Motor neuron (in vitro differentiated cells): ENCODE measurements at regions not wholly inside any gene's neighbourhood (a gene's known extent, or its start where the extent isn't known, plus 50 kb on each side); places are given as distances from the start of the nearest gene placed in this dataset.
A peak's percentile ranks its signal among the peaks of the same experiment; 100 is the strongest.

Source experiments
- ATAC-seq, 8 experiments: fragments of 200-7000 bp; cut with Tn5 transposase; replicated peaks in 6 of 8; 2 replicates each; pipeline ENCODE4 v1.8.0; 2021; ENCODE audit warnings: mild to moderate bottlenecking in 8 of 8, moderate library complexity in 8 of 8
- H3K27ac ChIP-seq, 2 donors: fragments of 250-450 bp; sonication (Bioruptor Pico); 2 replicates each; pipeline ENCODE4 v1.9.0; 2021; ENCODE audit warnings: antibody characterized with exemption in 2 of 2, mild to moderate bottlenecking in 2 of 2, moderate library complexity in 1 of 2
- H3K4me1 ChIP-seq, 2 donors: fragments of 250-450 bp; sonication (Bioruptor Pico); replicated peaks in 1 of 2; 2 replicates each; pipeline ENCODE4 v1.6.1; 2021; ENCODE audit warnings: antibody characterized with exemption in 2 of 2, mild to moderate bottlenecking in 2 of 2, moderate library complexity in 1 of 2
- H3K4me3 ChIP-seq, 5 donors: fragments of 250-450 bp; sonication (Bioruptor Pico); 2 replicates each; pipeline ENCODE4 v1.9.0; 2021; ENCODE audit warnings: antibody characterized with exemption in 5 of 5, mild to moderate bottlenecking in 5 of 5, moderate library complexity in 4 of 5
- WGBS, 10 experiments: fragments of 450-650 bp; shearing (Covaris generic); methylation state at CpG; one replicate each; pipeline ENCODE4 v1.0.0; 2022; 5-methylcytosine and 5-hydroxymethylcytosine counted together
- in situ Hi-C, 9 experiments: fragments of 400-800 bp; cut with MboI; loops; one replicate each; pipeline ENCODE4 v1.15.0; 2021; ENCODE audit warnings: low sequenced_read_pairs in 9 of 9, low pct_unique_long_range_greater_than_20kb in 2 of 9; ENCODE audit not compliant: unreplicated experiment in 9 of 9

- 58 to 80% (median 60%) methylated on average over 1 to 2 of the region's 9 CpGs; no CpG with 5 or more reads in 5 of the 10 experiments for WGBS, 10 experiments
- Histone ChIP-seq H3K4me3 (no peak overlapping the region), H3K27ac (no peak overlapping the region), H3K4me1 (peaks cover 0 to 6% of the 10 kb centered on the region in 2 donors)
- in situ Hi-C loops = loop anchor here in 1 of 9 experiments (25.0 kb wide), 1 partner anchor 91 kb away; no protein-coding TSS in a partner anchor
- ATAC-seq = peak in 4 of 8 experiments; percentile 34 to 77 (median 56)
Measured at GRCh38 chr16:50478773-50479149, 69.4 kb upstream of the NKD1 start.

- in situ Hi-C loops = loop anchor here in 1 of 9 experiments (25.0 kb wide), 1 partner anchor 91 kb away; no protein-coding TSS in a partner anchor
- H3K4me1 ChIP-seq = peaks cover 0 to 6% of the 10 kb centered on the region in 2 donors
- no peak overlapping the region for H3K27ac ChIP-seq
- 33 to 90% (median 52%) methylated on average over 1 to 7 of the region's 21 CpGs; no CpG with 5 or more reads in 1 of the 10 experiments for WGBS, 10 experiments
- no peak overlapping the region for H3K4me3 ChIP-seq
- ATAC-seq = peak in 5 of 8 experiments; percentile 19 to 68 (median 50)
Measured at GRCh38 chr16:50478075-50478772, 70.0 kb upstream of the NKD1 start.

GRCh38 chr16:50476486-50477255 is 71.5 kb upstream of the NKD1 start:
- in situ Hi-C loops = loop anchor here in 1 of 9 experiments (25.0 kb wide), 1 partner anchor 89 kb away; no protein-coding TSS in a partner anchor
- peaks cover 0 to 6% of the 10 kb centered on the region in 2 donors for H3K4me1 ChIP-seq
- H3K4me3 ChIP-seq = no peak overlapping the region
- ATAC-seq = no peak
- 38 to 100% (median 82%) methylated on average over 1 to 6 of the region's 14 CpGs; no CpG with 5 or more reads in 4 of the 10 experiments for WGBS, 10 experiments
- no peak overlapping the region for H3K27ac ChIP-seq

GRCh38 chr16:50475170-50475569 is 73.0 kb upstream of the NKD1 start:
- Histone ChIP-seq H3K4me1 (peaks cover 3 to 10% of the 10 kb centered on the region in 2 donors), H3K27ac (no peak overlapping the region), H3K4me3 (no peak overlapping the region)
- in situ Hi-C loops = loop anchor here in 1 of 9 experiments (25.0 kb wide), 1 partner anchor 88 kb away; no protein-coding TSS in a partner anchor
- 29 to 100% (median 90%) methylated on average over 1 to 3 of the region's 3 CpGs; no CpG with 5 or more reads in 4 of the 10 experiments for WGBS, 10 experiments
- no peak for ATAC-seq

- in situ Hi-C loops = no loop called here
- ATAC-seq = no peak
- H3K4me3 ChIP-seq = no peak overlapping the region
Measured at GRCh38 chr16:50474138-50474537, 74.1 kb upstream of the NKD1 start.

DNA sequence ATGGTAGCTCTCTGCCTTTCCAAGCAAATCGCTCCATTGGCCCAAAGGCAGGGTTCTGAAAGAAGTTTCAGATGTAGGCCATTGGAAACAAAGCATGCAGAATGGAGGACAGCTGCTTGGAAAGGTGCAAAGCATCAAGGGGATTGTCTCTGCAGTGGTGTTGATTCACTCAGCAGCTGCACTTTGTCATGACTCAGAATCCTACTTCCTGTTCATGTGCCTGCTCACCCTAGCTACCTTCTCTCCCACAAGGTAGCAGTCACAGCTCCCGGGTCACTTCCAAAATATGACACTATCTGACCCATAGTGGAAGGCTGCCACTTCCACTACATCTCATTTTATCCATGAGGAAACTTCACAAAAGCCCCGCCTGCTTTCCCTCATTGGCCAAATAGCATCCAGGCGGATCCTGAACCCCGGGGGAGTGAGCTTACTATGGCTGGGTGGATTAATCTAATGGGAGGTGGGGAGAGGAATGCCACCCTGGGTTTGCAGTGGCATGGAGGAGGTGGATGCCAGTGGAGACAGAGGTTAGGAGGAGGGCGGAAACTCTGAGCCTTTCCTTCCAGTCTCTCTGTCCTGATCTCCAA is 74.7 kb upstream of the NKD1 start:
- Histone ChIP-seq H3K4me1 (peaks cover 17 to 27% of the 10 kb centered on the region in 2 donors), H3K27ac (no peak overlapping the region), H3K4me3 (no peak overlapping the region)
- WGBS, 10 experiments = 46 to 100% (median 89%) methylated on average over 1 to 6 of the region's 6 CpGs; no CpG with 5 or more reads in 3 of the 10 experiments
- in situ Hi-C loops = no loop called here
- no peak for ATAC-seq

More at GRCh38 chr16:50474138-50474537, 74.1 kb upstream of the NKD1 start:
- 93 to 100% (median 100%) methylated on average over 1 to 2 of the region's 2 CpGs; no CpG with 5 or more reads in 6 of the 10 experiments for WGBS, 10 experiments
- peaks cover 14 to 20% of the 10 kb centered on the region in 2 donors for H3K4me1 ChIP-seq
- no peak overlapping the region for H3K27ac ChIP-seq

GRCh38 chr16:50472472-50472871 is 75.7 kb upstream of the NKD1 start:
- peaks cover 21 to 24% of the 10 kb centered on the region in 2 donors for H3K4me1 ChIP-seq
- 83 to 100% (median 83%) methylated on average over 1 of the region's 1 CpG; no CpG with 5 or more reads in 7 of the 10 experiments for WGBS, 10 experiments
- in situ Hi-C loops = no loop called here
- no peak overlapping the region for H3K4me3 ChIP-seq
- H3K27ac ChIP-seq = no peak overlapping the region
- ATAC-seq = no peak

GRCh38 chr16:50470687-50471086 is 77.5 kb upstream of the NKD1 start:
- Histone ChIP-seq H3K27ac (no peak overlapping the region), H3K4me3 (no peak overlapping the region), H3K4me1 (peaks cover 21 to 24% of the 10 kb centered on the region in 2 donors)
- in situ Hi-C loops = no loop called here
- ATAC-seq = no peak
- WGBS, 10 experiments = 0 to 96% (median 54%) methylated on average over 1 to 3 of the region's 3 CpGs

DNA sequence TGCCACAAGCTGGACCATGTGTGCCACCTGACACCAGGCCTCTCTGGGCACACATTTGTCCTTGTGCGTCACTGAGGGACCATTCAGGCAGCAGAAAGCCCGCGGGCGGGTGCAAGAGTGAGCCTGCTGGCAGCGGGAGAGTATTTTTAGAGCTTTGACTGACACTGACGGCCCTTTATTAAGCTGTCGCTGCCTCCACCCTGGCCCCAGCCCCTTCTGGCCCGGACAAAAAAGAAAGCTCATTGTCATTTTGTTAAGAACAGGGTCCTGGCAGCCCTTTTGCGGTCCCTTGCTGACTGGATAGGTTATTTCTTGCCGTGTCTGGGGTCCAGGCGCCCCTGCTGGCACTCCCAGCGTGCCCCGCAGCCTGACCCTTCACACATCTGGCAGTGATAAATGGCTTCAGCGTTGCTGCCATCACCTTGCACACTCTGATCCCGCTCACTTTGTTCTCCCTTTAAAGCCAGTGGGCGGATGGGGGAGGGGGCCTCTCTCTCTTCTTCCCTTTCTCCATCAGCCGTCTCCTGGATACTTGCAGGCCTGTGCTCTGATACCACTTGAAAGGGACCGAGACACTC is 78.4 kb upstream of the NKD1 start:
- peak in 5 of 8 experiments; percentile 42 to 71 (median 63) for ATAC-seq
- no peak overlapping the region for H3K4me3 ChIP-seq
- H3K27ac ChIP-seq = peak overlapping the region in 1 of 2 donors; percentile 9
- WGBS, 10 experiments = 0 to 67% (median 0%) methylated on average over 1 to 6 of the region's 18 CpGs; no CpG with 5 or more reads in 2 of the 10 experiments
- H3K4me1 ChIP-seq = peaks cover 21 to 24% of the 10 kb centered on the region in 2 donors
- in situ Hi-C loops = no loop called here

- Histone ChIP-seq H3K4me1 (peaks cover 21 to 24% of the 10 kb centered on the region in 2 donors), H3K4me3 (no peak overlapping the region), H3K27ac (peak overlapping the region in 1 of 2 donors; percentile 9)
- peak in 1 of 8 experiments; percentile 1 for ATAC-seq
- WGBS, 10 experiments = 70 to 100% methylated on average over 1 to 2 of the region's 2 CpGs; no CpG with 5 or more reads in 8 of the 10 experiments
- in situ Hi-C loops = no loop called here
Measured at GRCh38 chr16:50469121-50469743, 79.0 kb upstream of the NKD1 start.

- ATAC-seq = no peak
- WGBS, 10 experiments = 33 to 80% (median 75%) methylated on average over 1 to 6 of the region's 7 CpGs; no CpG with 5 or more reads in 5 of the 10 experiments
- peaks cover 21 to 24% of the 10 kb centered on the region in 2 donors for H3K4me1 ChIP-seq
Measured at GRCh38 chr16:50468749-50469078, 79.5 kb upstream of the NKD1 start.

More at GRCh38 chr16:50468749-50469078, 79.5 kb upstream of the NKD1 start:
- in situ Hi-C loops = no loop called here
- H3K27ac ChIP-seq = peak overlapping the region in 1 of 2 donors; percentile 3
- no peak overlapping the region for H3K4me3 ChIP-seq
